GM12891 (cell line): ENCODE measurements at regions not wholly inside any gene's neighbourhood (a gene's known extent, or its start where the extent isn't known, plus 50 kb on each side); places are given as distances from the start of the nearest gene placed in this dataset.

Experiments
- DNase-seq: peaks from one replicate; pipeline ENCODE4 v3.0.0; 2011; ENCODE audit warnings: low spot score; ENCODE audit not compliant: insufficient read length
- FAIRE-seq: peaks from 2 replicates; lab custom pipeline; 2011; peaks lifted over from hg19 to GRCh38; lab: Jason Lieb, UNC
- PAX5 ChIP-seq: IDR thresholded peaks from 2 replicates; pipeline ENCODE4 v1.6.1; 2011; ENCODE audit warnings: low read length, moderate library complexity, mild to moderate bottlenecking; ENCODE audit not compliant: insufficient read depth, severe bottlenecking
- POLR2A ChIP-seq: IDR thresholded peaks from 2 replicates; pipeline ENCODE4 v1.6.1; 2011; ENCODE audit warnings: low read depth, low read length, control low read depth
- POLR2AphosphoS5 ChIP-seq: IDR thresholded peaks from 2 replicates; pipeline ENCODE4 v1.6.1; 2011; ENCODE audit warnings: low read depth, low read length, control low read depth
- POU2F2 ChIP-seq: IDR thresholded peaks from 2 replicates; pipeline ENCODE4 v1.6.1; 2011; ENCODE audit warnings: low read depth, mild to moderate bottlenecking, control low read depth, low read length, moderate library complexity
- SPI1 ChIP-seq: IDR thresholded peaks from 2 replicates; pipeline ENCODE4 v1.6.1; 2011; ENCODE audit warnings: low read depth, low read length, control low read depth
- TAF1 ChIP-seq: IDR thresholded peaks from 2 replicates; pipeline ENCODE4 v1.6.1; 2011; ENCODE audit warnings: low read depth, low read length, control low read depth

DNA sequence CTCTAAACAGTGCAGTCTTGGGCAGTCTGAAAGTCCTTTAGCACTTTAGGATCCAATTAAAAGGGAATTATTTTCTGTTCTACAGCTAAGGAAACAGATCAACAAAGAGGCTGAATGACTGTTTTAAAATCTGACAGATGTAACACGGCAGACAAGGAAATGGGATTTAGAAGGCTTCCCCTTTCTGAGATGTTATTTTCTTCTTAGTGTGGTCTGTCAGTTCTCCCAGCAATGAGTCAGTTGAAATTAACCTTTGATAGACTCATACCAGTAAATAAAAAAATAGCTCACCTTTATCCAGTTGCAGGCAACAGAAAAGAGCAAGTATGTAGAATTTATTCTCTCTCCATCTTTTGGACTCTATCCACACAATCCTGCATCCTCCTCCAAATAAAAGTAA lies 98.1 kb downstream of the NEDD1 start:
- TF ChIP-seq POLR2A (no peak), PAX5 (no peak), TAF1 (no peak), POLR2AphosphoS5 (no peak), POU2F2 (no peak), SPI1 (no peak)
- no peak for FAIRE-seq

DNA sequence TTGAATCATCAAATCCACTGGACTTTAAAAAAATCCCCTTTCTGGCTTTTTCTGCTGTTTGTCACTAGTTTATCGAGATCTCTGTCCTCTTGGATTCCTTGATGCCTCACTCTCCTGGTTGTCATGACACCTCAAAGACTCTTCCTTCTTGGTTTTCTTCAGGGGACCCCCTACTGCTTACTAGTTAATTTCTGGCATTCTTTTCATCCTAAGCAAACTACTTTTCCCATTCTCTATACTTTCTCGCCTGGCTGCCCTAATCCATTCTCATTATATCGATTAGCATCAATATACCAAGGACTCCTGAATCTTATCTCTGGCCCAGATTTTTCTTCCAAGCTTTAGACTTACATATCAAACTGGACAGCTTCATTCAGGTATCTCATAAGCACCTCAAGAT lies 98.6 kb downstream of the NEDD1 start:
- no peak for FAIRE-seq
- DNase-seq = no peak
- TF ChIP-seq POLR2A (no peak), POU2F2 (no peak), TAF1 (no peak), PAX5 (no peak), SPI1 (no peak), POLR2AphosphoS5 (no peak)

More for the DNA sequence above, 98.1 kb downstream of the NEDD1 start:
- DNase-seq = no peak

DNA sequence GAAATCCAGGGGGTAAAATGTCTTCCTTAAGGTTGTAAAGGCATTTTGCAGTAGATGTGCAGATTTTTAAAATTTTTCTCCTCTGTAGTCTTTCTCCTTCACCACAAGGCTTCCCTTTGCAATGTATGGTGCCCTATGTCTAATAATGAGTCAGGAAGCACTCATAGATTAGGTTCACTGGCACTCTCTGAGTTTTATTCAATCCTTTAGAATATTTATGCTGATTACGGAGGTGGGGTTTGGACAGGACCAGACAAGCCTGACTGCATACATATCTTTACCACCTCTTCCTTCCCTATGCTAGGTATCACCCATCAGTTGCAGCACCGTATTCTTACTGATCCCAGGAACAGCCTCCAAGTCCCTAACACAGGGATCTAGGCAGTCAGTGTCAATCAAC lies 99.5 kb downstream of the NEDD1 start:
- DNase-seq = no peak
- FAIRE-seq = no peak
- TF ChIP-seq TAF1 (no peak), PAX5 (no peak), SPI1 (no peak), POLR2AphosphoS5 (no peak), POLR2A (no peak), POU2F2 (no peak)

DNA sequence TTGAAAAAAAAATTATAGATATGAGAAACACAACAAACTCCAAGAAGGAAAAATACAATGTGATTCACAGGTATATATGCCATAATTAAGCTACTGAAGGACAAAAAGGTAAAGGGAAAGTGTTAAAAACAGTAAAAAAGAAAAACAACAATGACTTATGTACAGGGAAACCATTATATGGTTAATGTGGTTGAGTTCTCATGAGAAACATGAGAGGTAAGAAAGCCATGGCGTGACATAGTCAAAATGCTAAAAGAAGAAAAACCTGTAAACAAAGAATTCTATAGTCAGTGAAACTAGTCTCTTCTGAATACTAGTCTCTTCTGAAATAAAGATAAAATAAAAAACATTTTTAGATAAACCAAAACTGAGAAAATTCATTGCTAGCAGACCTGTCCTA lies 109.1 kb downstream of the NEDD1 start:
- DNase-seq = no peak
- FAIRE-seq = no peak
- no peak for TF ChIP-seq POU2F2
- TF ChIP-seq POLR2AphosphoS5 = no peak
- TF ChIP-seq TAF1 = no peak
- no peak for TF ChIP-seq PAX5

DNA sequence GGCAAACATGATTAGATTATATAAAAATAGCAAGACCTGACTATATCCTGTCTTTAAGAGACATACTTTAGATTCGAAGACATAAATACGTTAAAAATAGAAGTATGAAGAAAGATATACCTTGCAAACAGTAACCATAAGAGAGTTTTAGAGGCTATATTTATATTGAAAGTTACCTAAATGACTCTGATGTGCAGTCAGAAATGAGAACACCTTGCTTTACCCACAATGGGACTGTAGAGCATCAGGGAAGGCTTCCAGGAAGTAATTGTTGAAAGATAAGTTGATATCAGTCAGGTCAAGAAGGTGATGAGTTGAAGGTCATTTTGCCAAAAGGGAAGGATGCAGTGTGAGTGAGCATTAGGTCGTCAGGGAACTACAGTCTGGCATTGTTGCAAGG lies 110.2 kb downstream of the NEDD1 start:
- FAIRE-seq = no peak
- no peak for DNase-seq
- no peak for TF ChIP-seq TAF1
- no peak for TF ChIP-seq POLR2AphosphoS5
- no peak for TF ChIP-seq POLR2A
- no peak for TF ChIP-seq SPI1
- TF ChIP-seq PAX5 = no peak
- no peak for TF ChIP-seq POU2F2

DNA sequence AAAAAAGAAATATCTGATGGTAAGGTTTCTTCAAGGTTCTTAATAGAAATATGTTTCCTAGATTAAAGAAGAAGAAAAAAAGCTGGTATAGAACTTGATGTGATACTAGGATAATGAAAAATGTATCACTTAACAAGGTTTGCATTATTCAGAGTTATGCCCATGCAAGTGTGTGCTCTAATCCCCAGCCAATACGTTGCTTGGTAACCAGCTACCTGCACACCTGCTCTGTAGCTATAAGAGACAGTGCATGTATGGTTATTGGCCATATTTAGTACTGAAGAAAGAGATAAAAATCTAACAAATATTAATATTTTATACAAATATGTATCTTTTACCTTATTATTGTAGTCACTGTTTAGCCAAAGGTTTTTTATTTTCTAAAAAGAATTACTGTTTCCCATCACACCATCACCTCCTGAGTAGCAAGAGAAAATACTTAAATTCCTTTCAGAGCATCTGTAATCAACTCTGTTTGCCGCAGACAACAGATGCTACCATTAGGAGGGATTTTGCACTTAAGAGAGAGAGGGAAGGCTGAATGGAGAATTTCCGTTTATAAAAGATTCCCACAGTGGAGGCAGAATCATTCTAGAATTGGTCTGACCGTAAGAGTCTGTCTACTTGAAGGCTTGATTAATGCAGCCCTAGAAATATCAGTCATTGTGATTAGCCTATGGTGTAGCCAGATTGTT lies 115.6 kb downstream of the NEDD1 start:
- DNase-seq (no peak), FAIRE-seq (no peak)
- TF ChIP-seq SPI1 = no peak
- TF ChIP-seq POU2F2 = no peak
- no peak for TF ChIP-seq POLR2AphosphoS5
- no peak for TF ChIP-seq TAF1
- TF ChIP-seq PAX5 = no peak

DNA sequence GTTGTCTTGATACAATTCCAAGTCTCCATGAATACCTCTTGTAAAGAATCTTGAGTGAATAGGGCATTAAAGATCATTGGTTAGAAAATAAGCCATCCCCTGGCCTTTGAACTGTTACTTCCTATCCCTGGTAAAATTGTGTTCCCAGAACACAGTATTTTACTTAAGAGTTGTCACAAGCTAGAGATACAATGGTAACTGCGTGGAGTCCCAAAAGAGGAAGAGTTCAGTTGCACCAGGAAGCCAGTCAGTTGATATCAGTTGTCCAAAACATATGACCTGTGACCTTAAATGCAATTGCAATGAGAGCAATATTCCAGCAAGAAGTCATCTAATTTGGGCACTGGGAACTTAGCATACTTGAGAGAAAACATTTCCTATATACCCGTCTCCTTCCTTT lies 117.3 kb downstream of the NEDD1 start:
- FAIRE-seq = no peak
- no peak for TF ChIP-seq PAX5
- DNase-seq = no peak

DNA sequence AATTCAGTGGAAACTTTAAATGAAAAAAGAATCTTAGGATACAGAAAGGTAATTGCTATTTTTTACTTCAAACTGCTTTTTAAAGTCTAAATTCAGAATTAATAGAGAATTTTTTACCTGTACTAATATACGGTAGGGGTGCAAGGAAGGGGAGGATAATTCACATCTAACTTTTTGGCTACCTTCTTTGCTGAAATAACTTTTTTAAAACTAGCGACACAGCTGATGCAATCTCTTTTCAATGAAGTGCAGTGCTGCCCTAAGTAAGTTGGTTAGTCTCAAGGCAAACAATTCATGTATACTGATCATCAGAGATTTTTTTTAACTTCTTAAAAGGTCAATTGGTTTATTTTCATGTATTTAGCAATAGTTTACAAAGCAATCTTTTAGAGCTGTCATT lies 119.8 kb downstream of the NEDD1 start:
- no peak for DNase-seq
- no peak for FAIRE-seq
- TF ChIP-seq POLR2A (no peak), POU2F2 (no peak), TAF1 (no peak), SPI1 (no peak), POLR2AphosphoS5 (no peak), PAX5 (no peak)

DNA sequence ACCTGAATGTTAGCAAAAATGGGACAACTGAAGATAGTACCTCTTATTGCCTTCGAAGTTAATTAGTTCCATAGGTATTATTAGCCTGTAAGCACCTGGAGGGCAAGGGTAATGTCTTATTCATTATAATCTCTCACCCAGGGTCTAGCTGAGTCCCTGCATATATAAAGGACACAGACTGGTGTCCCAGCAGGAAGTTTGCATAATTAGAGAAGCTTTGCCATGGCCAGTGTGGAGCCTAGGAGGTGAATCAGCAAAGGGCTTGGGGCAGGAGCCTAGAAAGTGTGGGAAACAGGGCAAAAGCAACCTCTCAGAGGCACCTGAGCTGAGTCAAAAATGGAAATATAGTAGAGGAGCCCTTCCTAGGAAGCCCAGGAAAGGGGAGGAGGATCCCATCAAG lies 120.4 kb downstream of the NEDD1 start:
- DNase-seq (no peak), FAIRE-seq (no peak)
- TF ChIP-seq POLR2A (no peak), POLR2AphosphoS5 (no peak), SPI1 (no peak), TAF1 (no peak), POU2F2 (no peak)

DNA sequence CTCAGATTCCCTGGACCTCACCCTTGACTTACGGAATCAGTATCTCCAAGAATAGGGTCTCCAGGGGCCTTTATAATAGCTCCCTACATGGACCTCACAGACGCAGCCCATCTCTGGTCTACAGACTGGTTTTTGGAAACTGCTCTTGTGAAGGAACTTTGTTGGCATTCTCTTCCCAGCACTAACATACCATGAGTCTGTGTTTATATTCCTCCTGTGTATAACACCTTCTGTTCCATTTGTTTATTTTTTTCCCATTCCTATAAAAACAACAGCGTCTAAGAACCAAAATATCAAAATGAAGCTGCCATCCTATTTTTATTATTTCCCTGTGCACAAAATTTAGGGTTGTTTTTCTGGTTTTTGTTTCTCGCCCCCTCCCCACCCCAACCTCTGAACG lies 131.1 kb downstream of the NEDD1 start:
- TF ChIP-seq PAX5 (no peak), SPI1 (no peak), POLR2A (no peak), TAF1 (no peak), POLR2AphosphoS5 (no peak), POU2F2 (no peak)
- DNase-seq = no peak
- FAIRE-seq = no peak

DNA sequence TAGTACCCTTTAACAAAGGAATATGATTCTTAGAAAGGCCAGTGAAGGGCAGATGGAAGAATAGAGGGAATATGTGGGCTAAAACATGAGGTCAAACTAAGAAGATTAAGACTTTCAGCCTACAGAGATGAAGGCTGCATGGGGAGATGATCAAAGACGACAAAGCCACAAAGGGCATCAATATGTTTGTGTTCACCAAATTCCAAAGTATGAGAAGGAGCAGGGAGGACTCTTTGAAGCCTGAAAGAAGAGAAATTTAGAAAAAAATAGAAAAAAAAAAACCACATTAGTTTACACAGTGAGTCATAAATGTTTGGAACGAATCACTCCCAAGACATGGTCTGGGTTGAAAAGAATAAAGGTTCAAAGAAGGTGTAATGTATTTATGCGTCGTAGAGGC lies 131.8 kb downstream of the NEDD1 start:
- TF ChIP-seq POLR2AphosphoS5 = no peak
- no peak for TF ChIP-seq PAX5
- TF ChIP-seq POU2F2 = no peak
- TF ChIP-seq SPI1 = no peak
- DNase-seq = no peak
- no peak for FAIRE-seq
